Mammary epithelial cell (primary cell): ENCODE measurements at regions not wholly inside any gene's neighbourhood (a gene's known extent, or its start where the extent isn't known, plus 50 kb on each side); places are given as distances from the start of the nearest gene placed in this dataset.

ENCODE experiments used
- EZH2 ChIP-seq: IDR thresholded peaks from 2 replicates; pipeline ENCODE4 v1.6.1; 2012; ENCODE audit warnings: low read length, inconsistent platforms, borderline replicate concordance
- TF ChIP-seq, protein P1 (sequence below), 2 donors: IDR thresholded peaks in 1 of 2; conservative IDR thresholded peaks in 1 of 2; 2 replicates each; pipeline ENCODE4 v1.5.1; 2011 to 2012; ENCODE audit warnings: inconsistent platforms in 2 of 2, low read length in 2 of 2, mild to moderate bottlenecking in 2 of 2, control low read depth in 1 of 2, low read depth in 1 of 2; ENCODE audit not compliant: insufficient read depth in 1 of 2; ENCODE audit errors: extremely low read depth in 1 of 2

GRCh38 chrX:38482183-38482582 lies 79.2 kb upstream of the TSPAN7 start:
- TF ChIP-seq, protein P1, sequence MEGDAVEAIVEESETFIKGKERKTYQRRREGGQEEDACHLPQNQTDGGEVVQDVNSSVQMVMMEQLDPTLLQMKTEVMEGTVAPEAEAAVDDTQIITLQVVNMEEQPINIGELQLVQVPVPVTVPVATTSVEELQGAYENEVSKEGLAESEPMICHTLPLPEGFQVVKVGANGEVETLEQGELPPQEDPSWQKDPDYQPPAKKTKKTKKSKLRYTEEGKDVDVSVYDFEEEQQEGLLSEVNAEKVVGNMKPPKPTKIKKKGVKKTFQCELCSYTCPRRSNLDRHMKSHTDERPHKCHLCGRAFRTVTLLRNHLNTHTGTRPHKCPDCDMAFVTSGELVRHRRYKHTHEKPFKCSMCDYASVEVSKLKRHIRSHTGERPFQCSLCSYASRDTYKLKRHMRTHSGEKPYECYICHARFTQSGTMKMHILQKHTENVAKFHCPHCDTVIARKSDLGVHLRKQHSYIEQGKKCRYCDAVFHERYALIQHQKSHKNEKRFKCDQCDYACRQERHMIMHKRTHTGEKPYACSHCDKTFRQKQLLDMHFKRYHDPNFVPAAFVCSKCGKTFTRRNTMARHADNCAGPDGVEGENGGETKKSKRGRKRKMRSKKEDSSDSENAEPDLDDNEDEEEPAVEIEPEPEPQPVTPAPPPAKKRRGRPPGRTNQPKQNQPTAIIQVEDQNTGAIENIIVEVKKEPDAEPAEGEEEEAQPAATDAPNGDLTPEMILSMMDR (conservative IDR thresholded peaks at IDR 0.05 in 1 of 2, IDR thresholded peaks at IDR 0.05 in 1 of 2; ENCODE audit: extremely low read depth in 1 of 2, insufficient read depth in 1 of 2, low read depth in 1 of 2, low read length in 2 of 2), result no peak
- TF ChIP-seq EZH2, result no peak
